Esophagus squamous epithelium (tissue), 5 donors: ENCODE measurements at regions not wholly inside any gene's neighbourhood (a gene's known extent, or its start where the extent isn't known, plus 50 kb on each side); places are given as distances from the start of the nearest gene placed in this dataset.
"Not testable (repeated sequence)": the region's sequence is repeated elsewhere in the genome, so short reads cannot be mapped to it uniquely, and the experiment has no call there.

Source experiments
- DNase-seq: peaks from one replicate; lab custom pipeline; 2025; lab: John Stamatoyannopoulos, UW
- H3K27ac ChIP-seq, 4 donors: fragments of 200-600 bp; sonication (generic); one replicate each; pipeline ENCODE4 v1.5.1; 2016 to 2019; ENCODE audit warnings: mild to moderate bottlenecking in 1 of 4
- H3K27me3 ChIP-seq, 4 donors: fragments of 200-600 bp; sonication (generic); 1 replicate in 3 of 4; 2 replicates in 1 of 4; pipeline versions ENCODE4 v1.5.1 to v1.6.0; 2017 to 2021; ENCODE audit warnings: antibody characterized with exemption in 1 of 4
- H3K36me3 ChIP-seq, 3 donors: fragments of 200-600 bp; sonication (generic); one replicate each; pipeline ENCODE4 v1.5.1; 2016 to 2019
- H3K4me1 ChIP-seq, 3 donors: fragments of 200-600 bp; sonication (generic); one replicate each; pipeline ENCODE4 v1.5.1; 2017 to 2019
- H3K4me3 ChIP-seq, 4 donors: fragments of 200-600 bp; sonication (generic); 1 replicate in 3 of 4; 2 replicates in 1 of 4; pipeline ENCODE4 v1.5.1; 2016 to 2019; ENCODE audit warnings: mild to moderate bottlenecking in 2 of 4, moderate library complexity in 1 of 4
- H3K9me3 ChIP-seq, 3 donors: fragments of 200-600 bp; sonication (generic); one replicate each; pipeline ENCODE4 v1.5.1; 2016 to 2019
- POLR2A ChIP-seq, 4 donors: fragments of 450-650 bp; IDR thresholded peaks; one replicate each; pipeline ENCODE4 v1.6.1; 2017; ENCODE audit warnings: antibody characterized with exemption in 4 of 4, mild to moderate bottlenecking in 4 of 4, moderate library complexity in 3 of 4
- WGBS, 2 donors: methylation state at CpG; one replicate each; pipeline ENCODE4 v1.1.5; 2018; 5-methylcytosine and 5-hydroxymethylcytosine counted together
- intact Hi-C: fragments of 100-400 bp; cut with DNase I; formaldehyde crosslinking; loops from one replicate; pipeline ENCODE4 v1.15.0; 2022
- TF ChIP-seq, protein P1 (sequence below), 6 experiments: fragments of 450-650 bp in 4 of 6; fragments of 200-600 bp in 2 of 6; sonication (generic) in 2 of 6; IDR thresholded peaks; one replicate each; pipeline ENCODE4 v1.5.1; 2016 to 2019; ENCODE audit warnings: antibody characterized with exemption in 6 of 6, mild to moderate bottlenecking in 4 of 6, moderate library complexity in 4 of 6
- donor health status: DM: yes; HTN: yes; CAD: no.

DNA sequence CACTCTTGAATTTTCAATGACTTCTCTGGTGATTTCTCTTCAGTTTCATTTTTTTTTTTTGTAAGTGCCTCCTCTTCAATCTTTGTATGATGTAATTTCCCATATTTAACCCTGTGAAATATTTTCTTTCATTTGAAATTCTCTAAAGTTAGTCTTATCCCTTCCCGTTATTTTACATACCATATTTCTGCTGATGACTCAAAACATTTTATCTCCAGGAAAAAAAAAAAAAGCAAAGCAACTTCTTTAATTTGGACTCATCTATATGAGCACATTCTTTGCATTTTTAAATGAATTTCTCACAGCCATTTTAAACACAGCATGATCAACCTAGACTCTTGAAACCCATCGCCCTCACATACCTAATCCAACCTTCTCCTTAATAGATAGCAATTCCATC, 1831.4 kb downstream of the ARAP2 start:
- peaks cover 0 to 10% (median 4%) of the 10 kb centered on the region in 3 donors for H3K9me3 ChIP-seq
- DNase-seq, result no peak
- intact Hi-C loops, result no loop called here
- WGBS, 2 donors, result 84 to 86% methylated on average over 2 of the region's 2 CpGs
- H3K27me3 ChIP-seq, result no peaks in the 10 kb centered on the region
- H3K4me3 ChIP-seq, result no peak overlapping the region
- H3K36me3 ChIP-seq, result no peaks in the 10 kb centered on the region
- H3K27ac ChIP-seq, result no peak overlapping the region
- no peaks in the 10 kb centered on the region for H3K4me1 ChIP-seq
- TF ChIP-seq POLR2A (IDR thresholded peaks at IDR 0.05), result no peak
- TF ChIP-seq, protein P1, sequence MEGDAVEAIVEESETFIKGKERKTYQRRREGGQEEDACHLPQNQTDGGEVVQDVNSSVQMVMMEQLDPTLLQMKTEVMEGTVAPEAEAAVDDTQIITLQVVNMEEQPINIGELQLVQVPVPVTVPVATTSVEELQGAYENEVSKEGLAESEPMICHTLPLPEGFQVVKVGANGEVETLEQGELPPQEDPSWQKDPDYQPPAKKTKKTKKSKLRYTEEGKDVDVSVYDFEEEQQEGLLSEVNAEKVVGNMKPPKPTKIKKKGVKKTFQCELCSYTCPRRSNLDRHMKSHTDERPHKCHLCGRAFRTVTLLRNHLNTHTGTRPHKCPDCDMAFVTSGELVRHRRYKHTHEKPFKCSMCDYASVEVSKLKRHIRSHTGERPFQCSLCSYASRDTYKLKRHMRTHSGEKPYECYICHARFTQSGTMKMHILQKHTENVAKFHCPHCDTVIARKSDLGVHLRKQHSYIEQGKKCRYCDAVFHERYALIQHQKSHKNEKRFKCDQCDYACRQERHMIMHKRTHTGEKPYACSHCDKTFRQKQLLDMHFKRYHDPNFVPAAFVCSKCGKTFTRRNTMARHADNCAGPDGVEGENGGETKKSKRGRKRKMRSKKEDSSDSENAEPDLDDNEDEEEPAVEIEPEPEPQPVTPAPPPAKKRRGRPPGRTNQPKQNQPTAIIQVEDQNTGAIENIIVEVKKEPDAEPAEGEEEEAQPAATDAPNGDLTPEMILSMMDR (IDR thresholded peaks at IDR 0.05), result no peak

GRCh38 chr4:34417160-34417559, 1827.2 kb downstream of the ARAP2 start:
- H3K9me3 ChIP-seq, result peaks cover 0 to 4% (median 0%) of the 10 kb centered on the region in 3 donors
- DNase-seq, result no peak
- intact Hi-C loops, result no loop called here
- WGBS, 2 donors, result 29 to 43% methylated on average over 3 of the region's 3 CpGs
- no peak for TF ChIP-seq POLR2A (IDR thresholded peaks at IDR 0.05)
- TF ChIP-seq, protein P1 (IDR thresholded peaks at IDR 0.05), result no peak
- no peaks in the 10 kb centered on the region for H3K4me1 ChIP-seq
- H3K36me3 ChIP-seq, result no peaks in the 10 kb centered on the region
- no peaks in the 10 kb centered on the region for H3K27me3 ChIP-seq
- no peak overlapping the region for H3K27ac ChIP-seq
- no peak overlapping the region for H3K4me3 ChIP-seq

DNA sequence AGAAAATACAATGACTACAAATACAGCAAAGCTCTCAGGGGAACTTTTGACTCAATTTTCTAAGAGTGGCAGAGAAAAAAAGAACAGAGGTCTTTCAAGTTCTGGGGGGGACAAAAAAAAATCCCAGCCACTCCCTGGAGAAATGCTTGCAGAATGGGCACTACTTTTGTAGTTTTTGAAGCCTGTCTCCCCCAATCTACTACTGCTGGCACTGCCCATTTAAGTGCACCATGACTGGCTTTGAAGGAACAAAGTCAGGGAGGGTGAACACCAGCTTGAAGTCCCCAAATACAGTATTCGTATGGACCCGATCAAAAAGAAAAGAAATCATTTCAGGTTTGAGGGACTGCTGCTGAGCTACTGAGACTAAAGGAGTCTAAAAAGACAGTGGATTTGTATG, 1824.4 kb downstream of the ARAP2 start:
- H3K9me3 ChIP-seq, result no peaks in the 10 kb centered on the region
- TF ChIP-seq, protein P1 (IDR thresholded peaks at IDR 0.05), result no peak
- no peak for TF ChIP-seq POLR2A (IDR thresholded peaks at IDR 0.05)
- H3K4me3 ChIP-seq, result no peak overlapping the region
- no peaks in the 10 kb centered on the region for H3K27me3 ChIP-seq
- DNase-seq, result no peak
- WGBS, 2 donors, result 89 to 92% methylated on average over 2 of the region's 2 CpGs
- no peaks in the 10 kb centered on the region for H3K36me3 ChIP-seq
- intact Hi-C loops, result no loop called here
- no peak overlapping the region for H3K27ac ChIP-seq
- no peaks in the 10 kb centered on the region for H3K4me1 ChIP-seq

DNA sequence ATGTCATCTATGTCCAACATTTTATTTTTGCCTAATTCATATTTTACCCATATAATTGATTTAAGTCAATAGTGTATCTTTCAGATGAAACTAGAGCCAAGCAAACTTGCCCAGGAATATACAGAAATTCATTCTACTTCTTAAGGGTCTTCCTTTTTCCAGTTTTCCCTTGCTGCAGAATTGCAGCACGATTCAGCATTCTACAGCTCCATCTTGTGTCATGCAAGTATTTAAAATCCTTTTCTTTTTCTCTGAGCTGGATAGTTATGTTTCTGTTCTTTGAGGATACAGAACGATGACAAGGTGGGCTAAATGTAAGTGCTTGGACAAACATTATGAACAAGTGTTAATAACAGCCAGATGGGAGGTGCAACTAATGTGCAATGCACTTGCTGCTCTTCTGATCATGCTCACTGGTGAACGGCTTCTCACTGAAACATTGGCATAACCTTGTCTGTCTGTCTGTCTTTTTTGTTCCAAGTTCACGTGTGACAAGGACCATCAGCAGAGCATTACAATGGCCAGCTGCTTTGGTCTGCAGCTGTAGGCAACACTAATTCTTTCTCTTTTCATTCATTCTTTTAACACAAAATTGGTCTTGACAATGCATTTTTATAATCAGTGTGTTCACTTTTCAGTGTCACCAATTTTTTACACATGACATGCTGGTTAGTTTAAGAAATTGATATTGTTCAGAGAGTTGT, 1821.7 kb downstream of the ARAP2 start:
- TF ChIP-seq, protein P1 (IDR thresholded peaks at IDR 0.05), result no peak
- TF ChIP-seq POLR2A (IDR thresholded peaks at IDR 0.05), result no peak
- Histone ChIP-seq H3K4me3 (no peak overlapping the region), H3K4me1 (no peaks in the 10 kb centered on the region), H3K27ac (no peak overlapping the region), H3K36me3 (no peaks in the 10 kb centered on the region), H3K9me3 (no peaks in the 10 kb centered on the region), H3K27me3 (no peaks in the 10 kb centered on the region)
- intact Hi-C loops, result no loop called here
- no peak for DNase-seq
- WGBS, 2 donors, result 20 to 23% methylated on average over 4 of the region's 4 CpGs

DNA sequence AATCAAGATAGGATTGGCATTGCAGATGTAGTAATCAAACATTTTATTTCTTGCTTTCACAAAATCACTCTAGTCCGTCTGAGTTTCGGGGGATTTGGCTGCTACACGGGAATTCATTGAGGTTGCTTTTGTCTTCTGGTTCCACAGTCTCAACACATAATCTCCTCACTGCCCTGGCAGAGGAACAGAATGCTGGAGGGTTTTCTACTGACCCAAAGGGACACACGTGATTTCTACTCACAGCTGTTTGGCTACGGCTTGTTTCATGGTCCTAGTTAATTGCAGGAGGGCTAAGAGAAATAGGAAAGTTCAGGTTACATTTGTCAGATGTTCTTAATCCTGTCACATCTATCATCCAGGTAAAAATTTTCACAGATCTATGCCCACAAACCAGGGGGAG, 1811.6 kb downstream of the ARAP2 start:
- Histone ChIP-seq H3K36me3 (no peaks in the 10 kb centered on the region), H3K9me3 (no peaks in the 10 kb centered on the region), H3K27ac (no peak overlapping the region), H3K4me1 (no peaks in the 10 kb centered on the region), H3K27me3 (no peaks in the 10 kb centered on the region), H3K4me3 (no peak overlapping the region)
- intact Hi-C loops, result no loop called here
- WGBS, 2 donors, result 69 to 77% methylated on average over 5 of the region's 5 CpGs
- TF ChIP-seq POLR2A (IDR thresholded peaks at IDR 0.05), result no peak
- TF ChIP-seq, protein P1 (IDR thresholded peaks at IDR 0.05), result no peak
- DNase-seq, result no peak

DNA sequence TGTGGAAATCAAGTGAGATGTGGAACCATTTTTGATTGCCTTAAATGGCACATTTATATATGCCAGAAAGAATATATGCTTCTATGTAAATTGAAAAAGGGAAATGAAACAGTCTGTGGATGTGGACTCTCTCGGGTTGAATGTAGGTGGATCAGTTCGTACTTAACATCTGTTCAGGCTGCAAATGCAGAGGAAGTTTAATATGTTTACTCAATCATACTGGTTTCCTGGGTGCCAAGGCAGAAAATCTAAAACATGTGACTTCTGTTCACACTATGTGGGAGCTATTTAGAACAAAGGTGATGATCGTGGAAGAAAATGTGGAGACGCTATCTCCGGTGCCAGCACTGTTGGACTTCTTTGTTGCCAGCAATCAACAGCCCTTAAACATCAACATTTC, 1809.9 kb downstream of the ARAP2 start:
- not testable (repeated sequence) for H3K9me3 ChIP-seq
- 66 to 81% methylated on average over 5 of the region's 5 CpGs for WGBS, 2 donors

More for the DNA sequence above, 1809.9 kb downstream of the ARAP2 start:
- H3K4me3 ChIP-seq, intact Hi-C loops, DNase-seq, H3K27me3 ChIP-seq, H3K27ac ChIP-seq, H3K4me1 ChIP-seq, H3K36me3 ChIP-seq: not testable (repeated sequence)
